ENCODE measurements at regions not wholly inside any gene's neighbourhood (a gene's known extent, or its start where the extent isn't known, plus 50 kb on each side); places are given as distances from the start of the nearest gene placed in this dataset.

- Mint-ChIP-seq H3K9me3 (no peaks in the 10 kb centered on the region), H3K4me3 (no peak overlapping the region), H3K4me1 (ENCODE audit: low read depth) (no peaks in the 10 kb centered on the region), H3K27me3 (ENCODE audit: low read depth) (peaks cover 18% of the 10 kb centered on the region), H3K36me3 (ENCODE audit: insufficient read depth in 2 of 2) (no peaks in the 10 kb centered on the region), H3K27ac (no peak overlapping the region)
- DNase-seq (no peak), ATAC-seq (replicated peaks in 1 of 2) (no peak)
Measured at GRCh38 chr4:24440765-24441164, 143.6 kb downstream of the DHX15 start.

GRCh38 chr4:24434241-24434640, 150.1 kb downstream of the DHX15 start:
- DNase-seq: no peak
- H3K4me3 Mint-ChIP-seq: no peak overlapping the region
- no peak for ATAC-seq (replicated peaks in 1 of 2)
- no peaks in the 10 kb centered on the region for H3K4me1 Mint-ChIP-seq (ENCODE audit: low read depth)
- H3K9me3 Mint-ChIP-seq: no peaks in the 10 kb centered on the region
- no peak overlapping the region for H3K27ac Mint-ChIP-seq
- H3K27me3 Mint-ChIP-seq (ENCODE audit: low read depth): peaks cover 10% of the 10 kb centered on the region
- no peaks in the 10 kb centered on the region for H3K36me3 Mint-ChIP-seq (ENCODE audit: insufficient read depth in 2 of 2)

GRCh38 chr4:24433515-24434214, 150.7 kb downstream of the DHX15 start:
- no peaks in the 10 kb centered on the region for H3K4me1 Mint-ChIP-seq (ENCODE audit: low read depth)
- no peak overlapping the region for H3K27ac Mint-ChIP-seq
- DNase-seq: no peak
- ATAC-seq (replicated peaks in 1 of 2): no peak
- H3K27me3 Mint-ChIP-seq (ENCODE audit: low read depth): peaks cover 9% of the 10 kb centered on the region
- H3K9me3 Mint-ChIP-seq: no peaks in the 10 kb centered on the region
- no peaks in the 10 kb centered on the region for H3K36me3 Mint-ChIP-seq (ENCODE audit: insufficient read depth in 2 of 2)
- H3K4me3 Mint-ChIP-seq: no peak overlapping the region

- H3K4me1 Mint-ChIP-seq (ENCODE audit: low read depth): no peaks in the 10 kb centered on the region
- no peak overlapping the region for H3K4me3 Mint-ChIP-seq
- H3K36me3 Mint-ChIP-seq (ENCODE audit: insufficient read depth in 2 of 2): no peaks in the 10 kb centered on the region
- DNase-seq (no peak), ATAC-seq (replicated peaks in 1 of 2) (no peak)
- H3K27me3 Mint-ChIP-seq (ENCODE audit: low read depth): no peaks in the 10 kb centered on the region
- no peak overlapping the region for H3K27ac Mint-ChIP-seq
- no peaks in the 10 kb centered on the region for H3K9me3 Mint-ChIP-seq
Measured at GRCh38 chr4:24428850-24429249, 155.5 kb downstream of the DHX15 start.

- Mint-ChIP-seq H3K27me3 (ENCODE audit: low read depth) (no peaks in the 10 kb centered on the region), H3K4me1 (ENCODE audit: low read depth) (no peaks in the 10 kb centered on the region), H3K27ac (no peak overlapping the region), H3K36me3 (ENCODE audit: insufficient read depth in 2 of 2) (no peaks in the 10 kb centered on the region), H3K4me3 (no peak overlapping the region), H3K9me3 (no peaks in the 10 kb centered on the region)
- no peak for DNase-seq
- no peak for ATAC-seq (replicated peaks in 1 of 2)
Measured at GRCh38 chr4:24426557-24426956, 157.8 kb downstream of the DHX15 start.

- H3K36me3 Mint-ChIP-seq (ENCODE audit: insufficient read depth in 2 of 2): no peaks in the 10 kb centered on the region
- H3K9me3 Mint-ChIP-seq: no peaks in the 10 kb centered on the region
- DNase-seq (no peak), ATAC-seq (replicated peaks in 1 of 2) (no peak)
- no peaks in the 10 kb centered on the region for H3K4me1 Mint-ChIP-seq (ENCODE audit: low read depth)
- H3K27me3 Mint-ChIP-seq (ENCODE audit: low read depth): no peaks in the 10 kb centered on the region
- no peak overlapping the region for H3K4me3 Mint-ChIP-seq
- no peak overlapping the region for H3K27ac Mint-ChIP-seq
Measured at GRCh38 chr4:24425863-24426262, 158.5 kb downstream of the DHX15 start.

- ATAC-seq (replicated peaks in 1 of 2) (no peak), DNase-seq (no peak)
- Mint-ChIP-seq H3K27ac (no peak overlapping the region), H3K9me3 (no peaks in the 10 kb centered on the region), H3K4me3 (no peak overlapping the region), H3K27me3 (ENCODE audit: low read depth) (no peaks in the 10 kb centered on the region), H3K4me1 (ENCODE audit: low read depth) (no peaks in the 10 kb centered on the region), H3K36me3 (ENCODE audit: insufficient read depth in 2 of 2) (no peaks in the 10 kb centered on the region)
Measured at GRCh38 chr4:24423670-24424069, 160.7 kb downstream of the DHX15 start.

- no peak overlapping the region for H3K27ac Mint-ChIP-seq
- no peaks in the 10 kb centered on the region for H3K4me1 Mint-ChIP-seq (ENCODE audit: low read depth)
- ATAC-seq (replicated peaks in 1 of 2) (no peak), DNase-seq (no peak)
- no peak overlapping the region for H3K4me3 Mint-ChIP-seq
- no peaks in the 10 kb centered on the region for H3K27me3 Mint-ChIP-seq (ENCODE audit: low read depth)
- no peaks in the 10 kb centered on the region for H3K9me3 Mint-ChIP-seq
- H3K36me3 Mint-ChIP-seq (ENCODE audit: insufficient read depth in 2 of 2): no peaks in the 10 kb centered on the region
Measured at GRCh38 chr4:24422644-24423043, 161.7 kb downstream of the DHX15 start.

GRCh38 chr4:24419181-24420034, 164.9 kb downstream of the DHX15 start:
- H3K36me3 Mint-ChIP-seq (ENCODE audit: insufficient read depth in 2 of 2): no peaks in the 10 kb centered on the region
- peaks cover 16% of the 10 kb centered on the region for H3K27me3 Mint-ChIP-seq (ENCODE audit: low read depth)
- no peaks in the 10 kb centered on the region for H3K9me3 Mint-ChIP-seq
- peak; percentile 53 to 54 for ATAC-seq (replicated peaks in 1 of 2)
- H3K4me3 Mint-ChIP-seq: no peak overlapping the region
- H3K4me1 Mint-ChIP-seq (ENCODE audit: low read depth): no peaks in the 10 kb centered on the region
- peak; percentile 60 to 68 for DNase-seq
- no peak overlapping the region for H3K27ac Mint-ChIP-seq

GRCh38 chr4:24417206-24417605, 167.1 kb downstream of the DHX15 start:
- Mint-ChIP-seq H3K27me3 (ENCODE audit: low read depth) (peaks cover 35% of the 10 kb centered on the region), H3K27ac (no peak overlapping the region), H3K4me1 (ENCODE audit: low read depth) (no peaks in the 10 kb centered on the region), H3K9me3 (no peaks in the 10 kb centered on the region), H3K36me3 (ENCODE audit: insufficient read depth in 2 of 2) (no peaks in the 10 kb centered on the region), H3K4me3 (no peak overlapping the region)
- ATAC-seq (replicated peaks in 1 of 2) (no peak), DNase-seq (no peak)

- H3K27me3 Mint-ChIP-seq (ENCODE audit: low read depth): peaks cover 35% of the 10 kb centered on the region
- ATAC-seq (replicated peaks in 1 of 2) (no peak), DNase-seq (no peak)
- H3K27ac Mint-ChIP-seq: no peak overlapping the region
- no peaks in the 10 kb centered on the region for H3K36me3 Mint-ChIP-seq (ENCODE audit: insufficient read depth in 2 of 2)
- no peak overlapping the region for H3K4me3 Mint-ChIP-seq
- no peaks in the 10 kb centered on the region for H3K9me3 Mint-ChIP-seq
- no peaks in the 10 kb centered on the region for H3K4me1 Mint-ChIP-seq (ENCODE audit: low read depth)
Measured at GRCh38 chr4:24416293-24416692, 168.1 kb downstream of the DHX15 start.

- Mint-ChIP-seq H3K4me1 (ENCODE audit: low read depth) (no peaks in the 10 kb centered on the region), H3K36me3 (ENCODE audit: insufficient read depth in 2 of 2) (no peaks in the 10 kb centered on the region), H3K4me3 (no peak overlapping the region), H3K27ac (no peak overlapping the region), H3K9me3 (no peaks in the 10 kb centered on the region), H3K27me3 (ENCODE audit: low read depth) (peaks cover 35% of the 10 kb centered on the region)
- DNase-seq: no peak
- ATAC-seq (replicated peaks in 1 of 2): no peak
Measured at GRCh38 chr4:24413311-24413784, 171.0 kb downstream of the DHX15 start.

GRCh38 chr4:24411806-24412205, 172.5 kb downstream of the DHX15 start:
- no peak for ATAC-seq (replicated peaks in 1 of 2)
- Mint-ChIP-seq H3K4me3 (no peak overlapping the region), H3K4me1 (ENCODE audit: low read depth) (no peaks in the 10 kb centered on the region), H3K9me3 (no peaks in the 10 kb centered on the region), H3K27ac (no peak overlapping the region), H3K27me3 (ENCODE audit: low read depth) (peaks cover 36% of the 10 kb centered on the region), H3K36me3 (ENCODE audit: insufficient read depth in 2 of 2) (no peaks in the 10 kb centered on the region)
- DNase-seq: no peak
